ENCODE measurements at regions not wholly inside any gene's neighbourhood (a gene's known extent, or its start where the extent isn't known, plus 50 kb on each side); places are given as distances from the start of the nearest gene placed in this dataset.

- no peak for ATAC-seq
- no peaks in the 10 kb centered on the region for H3K27me3 Mint-ChIP-seq (ENCODE audit: low read depth)
- no peak overlapping the region for H3K27ac Mint-ChIP-seq
- no peaks in the 10 kb centered on the region for H3K4me1 Mint-ChIP-seq (ENCODE audit: low read depth)
- no peaks in the 10 kb centered on the region for H3K9me3 Mint-ChIP-seq (ENCODE audit: insufficient read depth)
- H3K4me3 Mint-ChIP-seq: no peak overlapping the region
- CTCF ChIA-PET: no interaction called here
- POLR2A ChIA-PET: no interaction called here
- DNase-seq: no peak
- no peaks in the 10 kb centered on the region for H3K36me3 Mint-ChIP-seq (ENCODE audit: low read depth)
Measured at GRCh38 chr7:155916926-155917655, 104.8 kb upstream of the SHH start.

DNA sequence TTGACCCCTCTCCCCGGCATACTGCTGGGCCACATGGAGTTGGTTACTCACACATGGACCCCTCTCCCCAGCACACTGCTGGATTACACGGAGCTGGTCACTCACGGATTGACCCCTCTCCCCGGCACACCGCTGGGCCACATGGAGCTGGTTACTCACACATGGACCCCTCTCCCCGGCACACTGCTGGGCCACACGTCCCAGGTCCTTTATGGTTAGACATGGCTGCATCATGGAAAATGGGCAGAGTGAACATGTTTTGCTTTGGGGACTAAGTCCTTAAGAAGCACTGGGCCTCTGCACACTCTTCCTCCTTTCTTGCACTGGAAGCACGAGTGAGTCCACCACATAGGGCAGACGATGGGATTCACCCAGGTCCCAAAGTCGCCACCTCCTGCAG is 102.1 kb upstream of the SHH start:
- no peaks in the 10 kb centered on the region for H3K9me3 Mint-ChIP-seq (ENCODE audit: insufficient read depth)
- no peak overlapping the region for H3K4me3 Mint-ChIP-seq
- H3K27ac Mint-ChIP-seq: no peak overlapping the region
- H3K4me1 Mint-ChIP-seq (ENCODE audit: low read depth): no peaks in the 10 kb centered on the region
- ChIA-PET POLR2A (no interaction called here), CTCF (no interaction called here)
- DNase-seq (no peak), ATAC-seq (no peak)
- H3K27me3 Mint-ChIP-seq (ENCODE audit: low read depth): no peaks in the 10 kb centered on the region
- no peaks in the 10 kb centered on the region for H3K36me3 Mint-ChIP-seq (ENCODE audit: low read depth)

DNA sequence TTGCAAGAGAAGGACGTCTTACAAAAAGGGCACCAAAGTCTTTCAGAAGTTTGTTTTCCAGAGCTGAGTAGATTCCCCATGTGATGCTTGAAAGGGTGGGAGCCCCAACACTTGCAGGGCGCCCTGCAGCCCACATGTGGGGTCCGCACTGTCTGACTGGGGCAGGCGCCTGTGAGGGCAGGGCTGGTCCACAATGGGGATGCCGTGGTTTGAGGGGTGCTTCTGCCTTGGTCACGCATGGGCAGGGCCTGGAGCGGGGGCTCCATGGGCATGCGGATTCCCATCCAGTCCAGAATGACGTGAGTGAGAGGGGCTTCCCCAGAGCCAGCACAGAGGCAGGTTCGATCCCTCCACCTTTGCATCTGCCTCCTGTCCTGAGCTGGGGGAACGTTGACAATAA is 101.5 kb upstream of the SHH start:
- H3K36me3 Mint-ChIP-seq (ENCODE audit: low read depth): no peaks in the 10 kb centered on the region
- H3K27ac Mint-ChIP-seq: no peak overlapping the region
- DNase-seq (no peak), ATAC-seq (no peak)
- CTCF ChIA-PET: no interaction called here
- H3K4me3 Mint-ChIP-seq: no peak overlapping the region
- no peaks in the 10 kb centered on the region for H3K9me3 Mint-ChIP-seq (ENCODE audit: insufficient read depth)
- H3K4me1 Mint-ChIP-seq (ENCODE audit: low read depth): no peaks in the 10 kb centered on the region
- POLR2A ChIA-PET: no interaction called here
- H3K27me3 Mint-ChIP-seq (ENCODE audit: low read depth): no peaks in the 10 kb centered on the region

DNA sequence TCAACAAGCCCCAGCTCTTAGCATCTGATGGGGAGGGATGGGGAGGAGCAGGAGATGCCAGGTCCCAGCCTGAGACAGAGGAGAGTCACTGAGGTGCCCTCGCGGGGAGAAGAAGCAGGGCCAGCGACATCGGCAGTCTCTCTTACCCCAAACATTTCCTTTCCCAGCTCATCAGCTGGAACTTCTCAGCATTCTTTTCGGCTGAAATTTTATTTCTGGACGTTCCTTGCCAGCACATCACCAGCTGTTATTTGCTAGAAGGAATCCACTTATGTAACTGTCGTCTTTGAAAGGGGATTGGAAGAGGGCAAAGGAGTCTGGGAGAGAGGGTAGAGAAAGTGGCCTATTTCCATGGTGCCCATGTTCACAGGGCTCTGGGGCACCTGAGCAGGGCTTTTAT is 101.0 kb upstream of the SHH start:
- H3K4me1 Mint-ChIP-seq (ENCODE audit: low read depth): no peaks in the 10 kb centered on the region
- ATAC-seq (no peak), DNase-seq (no peak)
- H3K9me3 Mint-ChIP-seq (ENCODE audit: insufficient read depth): no peaks in the 10 kb centered on the region
- H3K27me3 Mint-ChIP-seq (ENCODE audit: low read depth): no peaks in the 10 kb centered on the region
- no peaks in the 10 kb centered on the region for H3K36me3 Mint-ChIP-seq (ENCODE audit: low read depth)
- ChIA-PET CTCF (no interaction called here), POLR2A (no interaction called here)
- no peak overlapping the region for H3K27ac Mint-ChIP-seq
- H3K4me3 Mint-ChIP-seq: no peak overlapping the region

DNA sequence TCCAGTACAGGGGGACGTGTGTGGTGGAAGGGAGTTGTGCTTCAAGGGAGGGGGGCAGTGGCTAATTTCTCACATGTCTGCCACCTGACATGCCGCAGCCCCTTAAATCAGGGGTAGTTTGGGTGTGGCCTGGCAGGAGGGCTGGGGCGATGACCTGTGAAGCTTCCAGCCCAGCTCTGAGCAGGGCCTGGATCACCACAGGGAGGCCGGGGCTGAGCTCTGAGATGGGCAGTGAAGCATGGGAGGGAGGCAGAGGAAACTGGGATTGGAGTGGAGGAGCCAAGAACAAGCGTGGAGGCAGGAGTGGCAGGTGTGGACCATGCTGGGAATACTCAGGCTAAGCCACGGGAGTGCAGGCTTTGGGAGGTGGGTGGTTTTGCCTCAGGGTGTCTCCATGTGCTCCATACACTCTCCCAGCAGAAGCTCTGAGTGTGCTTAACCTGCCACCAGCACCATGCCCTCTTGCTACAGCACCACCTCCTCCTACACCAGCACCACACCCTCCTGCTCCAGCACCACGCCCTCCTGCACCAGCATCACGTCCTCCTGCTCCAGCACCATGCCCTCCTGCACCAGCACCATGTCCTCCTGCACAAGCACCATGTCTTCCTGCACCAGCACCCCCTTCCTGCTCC is 99.3 kb upstream of the SHH start:
- ATAC-seq (no peak), DNase-seq (no peak)
- ChIA-PET CTCF (interaction anchor here (0.7 kb wide), 1 partner anchor 760 kb away, joined by 3 read pairs; no protein-coding TSS in a partner anchor), POLR2A (no interaction called here)
- H3K9me3 Mint-ChIP-seq (ENCODE audit: insufficient read depth): no peaks in the 10 kb centered on the region
- H3K27me3 Mint-ChIP-seq (ENCODE audit: low read depth): no peaks in the 10 kb centered on the region
- no peak overlapping the region for H3K27ac Mint-ChIP-seq
- H3K36me3 Mint-ChIP-seq (ENCODE audit: low read depth): no peaks in the 10 kb centered on the region
- no peak overlapping the region for H3K4me3 Mint-ChIP-seq
- H3K4me1 Mint-ChIP-seq (ENCODE audit: low read depth): no peaks in the 10 kb centered on the region

DNA sequence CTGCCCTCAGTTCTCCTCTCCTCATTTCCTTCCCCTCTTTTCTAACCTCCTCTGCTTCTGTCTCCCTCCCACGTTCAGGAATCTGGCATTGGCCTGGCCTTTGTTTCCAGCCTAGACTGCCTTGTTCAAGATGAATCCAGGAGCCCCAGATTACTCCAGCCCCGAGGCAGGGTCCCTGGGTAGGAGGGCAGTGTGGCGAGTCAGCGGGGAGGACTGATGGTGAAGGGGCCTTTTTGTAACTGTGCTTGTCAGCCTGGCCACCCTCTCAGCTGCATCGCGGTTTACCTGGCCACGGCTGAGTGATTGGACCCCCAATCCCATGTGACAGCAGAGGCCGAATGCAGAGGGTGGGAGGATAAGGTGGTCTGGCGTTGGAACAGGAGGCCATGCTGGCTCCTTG is 96.1 kb upstream of the SHH start:
- POLR2A ChIA-PET: no interaction called here

DNA sequence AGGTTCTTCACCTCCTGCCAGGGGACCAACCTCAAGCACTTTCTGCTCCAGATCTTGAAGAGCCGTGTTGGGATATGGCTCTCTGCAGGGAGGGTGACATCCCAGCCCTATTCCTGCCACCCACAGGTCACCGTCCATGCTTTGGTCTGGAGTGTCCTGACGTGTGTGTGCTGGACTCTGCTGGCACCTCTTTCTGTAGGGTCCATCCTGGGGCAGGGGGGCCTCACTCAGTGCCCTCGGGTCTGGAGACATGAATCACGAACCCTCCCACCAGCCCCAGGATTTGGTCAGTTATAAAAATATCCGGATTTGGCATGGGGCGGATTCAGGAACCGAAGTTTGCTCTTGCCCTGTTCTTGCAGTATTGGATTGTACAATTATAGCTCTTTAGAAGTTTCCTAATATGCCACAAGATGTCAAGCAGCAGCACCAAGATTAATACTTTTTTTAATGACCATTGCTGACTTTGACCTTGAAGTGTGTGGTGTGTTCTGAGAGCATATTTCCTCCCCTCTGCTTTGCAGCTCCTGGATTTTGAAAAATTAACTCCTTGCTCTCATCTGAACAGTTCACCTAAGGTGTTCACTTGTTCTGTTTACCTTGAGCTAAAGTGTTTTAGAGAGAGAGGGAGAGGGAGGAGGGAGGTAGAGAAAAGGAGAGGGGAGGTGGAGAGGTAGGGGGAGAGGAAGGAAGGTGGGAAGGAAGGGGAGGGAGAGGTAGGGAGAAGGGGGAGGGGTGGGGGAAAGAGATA is 95.4 kb upstream of the SHH start:
- no peak for ATAC-seq
- CTCF ChIA-PET: no interaction called here
- Mint-ChIP-seq H3K27ac (no peak overlapping the region), H3K4me1 (ENCODE audit: low read depth) (no peaks in the 10 kb centered on the region), H3K27me3 (ENCODE audit: low read depth) (no peaks in the 10 kb centered on the region), H3K4me3 (no peak overlapping the region), H3K9me3 (ENCODE audit: insufficient read depth) (no peaks in the 10 kb centered on the region), H3K36me3 (ENCODE audit: low read depth) (no peaks in the 10 kb centered on the region)
- no peak for DNase-seq
- POLR2A ChIA-PET: no interaction called here

More for the DNA sequence above, 96.1 kb upstream of the SHH start:
- CTCF ChIA-PET: no interaction called here
- Mint-ChIP-seq H3K27me3 (ENCODE audit: low read depth) (no peaks in the 10 kb centered on the region), H3K4me3 (no peak overlapping the region), H3K4me1 (ENCODE audit: low read depth) (no peaks in the 10 kb centered on the region), H3K36me3 (ENCODE audit: low read depth) (no peaks in the 10 kb centered on the region), H3K27ac (no peak overlapping the region), H3K9me3 (ENCODE audit: insufficient read depth) (no peaks in the 10 kb centered on the region)
- no peak for ATAC-seq
- DNase-seq: no peak

GRCh38 chr7:155901176-155901575 is 88.9 kb upstream of the SHH start:
- H3K36me3 Mint-ChIP-seq (ENCODE audit: low read depth): no peaks in the 10 kb centered on the region
- H3K27ac Mint-ChIP-seq: no peak overlapping the region
- H3K4me3 Mint-ChIP-seq: no peak overlapping the region
- ATAC-seq (no peak), DNase-seq (no peak)
- peaks cover 2% of the 10 kb centered on the region for H3K27me3 Mint-ChIP-seq (ENCODE audit: low read depth)
- POLR2A ChIA-PET: no interaction called here
- CTCF ChIA-PET: no interaction called here
- H3K4me1 Mint-ChIP-seq (ENCODE audit: low read depth): no peaks in the 10 kb centered on the region
- no peaks in the 10 kb centered on the region for H3K9me3 Mint-ChIP-seq (ENCODE audit: insufficient read depth)

- H3K4me1 Mint-ChIP-seq (ENCODE audit: low read depth): no peaks in the 10 kb centered on the region
Measured at GRCh38 chr7:155899596-155899995, 87.3 kb upstream of the SHH start.

GRCh38 chr7:155897758-155898386 is 85.6 kb upstream of the SHH start:
- no peak overlapping the region for H3K4me3 Mint-ChIP-seq
- no peak overlapping the region for H3K27ac Mint-ChIP-seq
- DNase-seq (no peak), ATAC-seq (no peak)
- POLR2A ChIA-PET: no interaction called here
- H3K27me3 Mint-ChIP-seq (ENCODE audit: low read depth): peaks cover 4% of the 10 kb centered on the region
- CTCF ChIA-PET: no interaction called here
- no peaks in the 10 kb centered on the region for H3K36me3 Mint-ChIP-seq (ENCODE audit: low read depth)
- no peaks in the 10 kb centered on the region for H3K9me3 Mint-ChIP-seq (ENCODE audit: insufficient read depth)
- no peaks in the 10 kb centered on the region for H3K4me1 Mint-ChIP-seq (ENCODE audit: low read depth)

More at GRCh38 chr7:155899596-155899995, 87.3 kb upstream of the SHH start:
- H3K9me3 Mint-ChIP-seq (ENCODE audit: insufficient read depth): no peaks in the 10 kb centered on the region
- DNase-seq (no peak), ATAC-seq (no peak)
- H3K4me3 Mint-ChIP-seq: no peak overlapping the region
- POLR2A ChIA-PET: no interaction called here
- H3K27ac Mint-ChIP-seq: no peak overlapping the region
- CTCF ChIA-PET: no interaction called here
- no peaks in the 10 kb centered on the region for H3K36me3 Mint-ChIP-seq (ENCODE audit: low read depth)
- H3K27me3 Mint-ChIP-seq (ENCODE audit: low read depth): peaks cover 4% of the 10 kb centered on the region

- H3K27me3 Mint-ChIP-seq (ENCODE audit: low read depth): peaks cover 4% of the 10 kb centered on the region
- ChIA-PET CTCF (no interaction called here), POLR2A (no interaction called here)
- no peak overlapping the region for H3K4me3 Mint-ChIP-seq
- H3K27ac Mint-ChIP-seq: no peak overlapping the region
- no peaks in the 10 kb centered on the region for H3K36me3 Mint-ChIP-seq (ENCODE audit: low read depth)
- H3K4me1 Mint-ChIP-seq (ENCODE audit: low read depth): no peaks in the 10 kb centered on the region
- DNase-seq: no peak
- H3K9me3 Mint-ChIP-seq (ENCODE audit: insufficient read depth): no peaks in the 10 kb centered on the region
- no peak for ATAC-seq
Measured at GRCh38 chr7:155896531-155897263, 84.4 kb upstream of the SHH start.

DNA sequence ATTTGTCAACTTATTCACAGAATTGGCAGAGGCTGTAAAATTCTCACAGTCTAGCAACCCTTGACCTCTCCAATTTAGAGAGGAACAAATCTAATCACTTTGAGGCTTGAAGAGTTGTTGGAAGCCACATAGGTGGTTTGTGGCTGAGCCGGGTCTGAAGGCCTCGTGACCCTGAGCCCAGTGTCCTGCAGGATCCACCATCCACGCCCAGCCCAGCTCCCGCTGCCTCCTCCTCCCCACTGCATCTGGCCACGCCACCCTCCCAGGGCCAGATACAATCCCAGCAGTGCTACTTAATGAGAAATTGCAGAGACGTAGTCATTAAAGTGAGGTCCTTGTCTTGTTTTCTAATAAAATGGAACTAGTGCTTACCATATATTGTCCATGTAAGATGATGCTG is 81.4 kb upstream of the SHH start:
- Mint-ChIP-seq H3K4me3 (no peak overlapping the region), H3K27me3 (ENCODE audit: low read depth) (peaks cover 2% of the 10 kb centered on the region), H3K36me3 (ENCODE audit: low read depth) (no peaks in the 10 kb centered on the region), H3K4me1 (ENCODE audit: low read depth) (no peaks in the 10 kb centered on the region), H3K27ac (no peak overlapping the region), H3K9me3 (ENCODE audit: insufficient read depth) (no peaks in the 10 kb centered on the region)
- ATAC-seq (no peak), DNase-seq (no peak)
- POLR2A ChIA-PET: no interaction called here
- CTCF ChIA-PET: no interaction called here

Measured in activated CD8-positive, alpha-beta T cell treated with anti-CD3 and anti-CD28 coated beads, Interleukin-2, amount 10 ng/mL, durations not matched to agents 7 days and 5 days (primary cell).